GM12878 (cell line): ENCODE measurements at regions not wholly inside any gene's neighbourhood (a gene's known extent, or its start where the extent isn't known, plus 50 kb on each side); places are given as distances from the start of the nearest gene placed in this dataset.

ENCODE experiments used
- ATAC-seq: fragments of 200-7000 bp; cut with Tn5 transposase; 3 replicates; pipeline ENCODE4 v1.9.1; 2020; ENCODE audit warnings: mild to moderate bottlenecking, moderate library complexity
- BruUV-seq: library from RNA; stranded (reverse); fragments of 400-500 nt; replicated peaks from 2 replicates; lab custom pipeline; 2021; lab: Mats Ljungman, UMichigan
- CTCF ChIA-PET: fragments of 300-600 bp; sonication (Branson Sonifier 250); formaldehyde crosslinking; extraction: SDS; loops from one replicate; lab custom pipeline; 2021; ENCODE audit warnings: inconsistent platforms; lab: Yijun Ruan, JAX
- POLR2A ChIA-PET: fragments of 350-600 bp; formaldehyde crosslinking; extraction: SDS; loops from one replicate; lab custom pipeline; 2021; ENCODE audit warnings: inconsistent platforms; lab: Charles Lee
- RAD21 ChIA-PET: fragments of 300-600 bp; sonication (Branson Sonifier 250); formaldehyde crosslinking; loops from one replicate; lab custom pipeline; 2023; ENCODE audit warnings: antibody characterized with exemption; ENCODE audit not compliant: unreplicated experiment; lab: Charles Lee
- SMC1A ChIA-PET: fragments of 300-600 bp; sonication (Branson Sonifier 250); formaldehyde crosslinking; loops from one replicate; lab custom pipeline; 2023; ENCODE audit not compliant: unreplicated experiment, uncharacterized antibody; lab: Charles Lee
- DNase-seq: peaks from one replicate; pipeline ENCODE4 v3.0.0-alpha.2; 2011; ENCODE audit warnings: low read depth, low spot score
- FAIRE-seq: peaks from 3 replicates; lab custom pipeline; 2011; peaks lifted over from hg19 to GRCh38; lab: Jason Lieb, UNC
- H2AFZ ChIP-seq: 2 replicates; pipeline ENCODE4 v1.6.0; 2011; ENCODE audit warnings: low read depth, low read length, control low read depth; ENCODE audit not compliant: control insufficient read depth
- H3K27ac ChIP-seq: 2 replicates; pipeline ENCODE4 v1.5.1; 2011; ENCODE audit warnings: control low read depth; ENCODE audit not compliant: control insufficient read depth, insufficient read depth
- H3K27me3 ChIP-seq, 2 experiments: replicated peaks in 1 of 2; 2 replicates each; pipeline versions ENCODE4 v1.6.0 to v1.6.1; 2011; ENCODE audit warnings: low read length in 1 of 2; ENCODE audit not compliant: control insufficient read depth in 2 of 2, insufficient read depth in 2 of 2
- H3K36me3 ChIP-seq, 2 experiments: 2 replicates each; pipeline ENCODE4 v1.5.1; 2011; ENCODE audit warnings: low read length in 1 of 2; ENCODE audit not compliant: control insufficient read depth in 2 of 2, insufficient read depth in 2 of 2
- H3K4me1 ChIP-seq: 2 replicates; pipeline ENCODE4 v1.6.1; 2011; ENCODE audit warnings: mild to moderate bottlenecking, low read length, moderate library complexity, mixed read lengths; ENCODE audit not compliant: control insufficient read depth, insufficient read depth
- H3K4me2 ChIP-seq: 2 replicates; pipeline ENCODE4 v1.6.0; 2011; ENCODE audit warnings: control low read depth; ENCODE audit not compliant: control insufficient read depth, insufficient read depth
- H3K4me3 ChIP-seq: fragments of 200-600 bp; sonication (generic); 2 replicates; pipeline ENCODE4 v1.5.1; 2016
- H3K79me2 ChIP-seq: 2 replicates; pipeline ENCODE4 v1.6.0; 2011; ENCODE audit warnings: low read length; ENCODE audit not compliant: control insufficient read depth, insufficient read depth
- H3K9ac ChIP-seq: 2 replicates; pipeline ENCODE4 v1.8.0; 2011; ENCODE audit warnings: low read length, control low read depth, mixed read lengths; ENCODE audit not compliant: control insufficient read depth, insufficient read depth
- H3K9me3 ChIP-seq: replicated peaks from 3 replicates; pipeline ENCODE4 v1.5.1; 2011; ENCODE audit warnings: mild to moderate bottlenecking, low read length; ENCODE audit not compliant: control insufficient read depth, insufficient read depth
- H4K20me1 ChIP-seq: 2 replicates; pipeline ENCODE4 v1.6.0; 2011; ENCODE audit not compliant: control insufficient read depth, insufficient read depth
- BACH1 ChIP-seq: fragments of 450-650 bp; IDR thresholded peaks from 2 replicates; pipeline ENCODE4 v1.6.1; 2017; ENCODE audit warnings: mild to moderate bottlenecking, borderline replicate concordance
- BRCA1 ChIP-seq: IDR thresholded peaks from 2 replicates; pipeline ENCODE4 v1.6.1; 2011; ENCODE audit warnings: low read depth, low read length, improper control_type of control experiment
- PBX3 ChIP-seq: IDR thresholded peaks from 2 replicates; pipeline ENCODE4 v1.6.1; 2011; ENCODE audit warnings: mild to moderate bottlenecking, low read depth, low read length, moderate library complexity; ENCODE audit not compliant: insufficient replicate concordance
- REST ChIP-seq: IDR thresholded peaks from 2 replicates; pipeline ENCODE4 v1.6.1; 2012; ENCODE audit warnings: mild to moderate bottlenecking, low read depth, low read length
- USF1 ChIP-seq: IDR thresholded peaks from 2 replicates; pipeline ENCODE4 v1.6.1; 2011; ENCODE audit warnings: borderline replicate concordance, low read depth, mild to moderate bottlenecking, moderate library complexity, mixed read lengths, low read length; ENCODE audit not compliant: insufficient read depth; ENCODE audit errors: extremely low read length
- USF2 ChIP-seq: IDR thresholded peaks from 2 replicates; pipeline ENCODE4 v1.6.1; 2011; ENCODE audit warnings: low read depth, low read length, improper control_type of control experiment, borderline replicate concordance
- WGBS: methylation state at CpG from one replicate; pipeline ENCODE4 v1.1.6; 2016; ENCODE audit warnings: low lambda C conversion rate; ENCODE audit not compliant: insufficient replicate concordance, insufficient coverage; ENCODE audit errors: missing lambda C conversion rate; 5-methylcytosine and 5-hydroxymethylcytosine counted together
- in situ Hi-C: fragments of 300-500 bp; cut with MboI; formaldehyde crosslinking; loops from 9 replicates; pipeline ENCODE4 v1.14.3; 2018; ENCODE audit warnings: mixed read lengths
- intact Hi-C: fragments of 100-400 bp; cut with micrococcal nuclease; formaldehyde crosslinking; loops from one replicate; pipeline ENCODE4 v1.14.2; 2022; ENCODE audit not compliant: unreplicated experiment

- Histone ChIP-seq H3K4me1 (no peaks in the 10 kb centered on the region), H3K79me2 (no peaks in the 10 kb centered on the region), H2AFZ (no peak overlapping the region), H3K27ac (no peak overlapping the region), H3K9ac (no peak overlapping the region), H3K9me3 (no peaks in the 10 kb centered on the region)
- no TSS peak for BruUV-seq
- POLR2A ChIA-PET: no interaction called here
- RAD21 ChIA-PET: no interaction called here
- SMC1A ChIA-PET: no interaction called here
- DNase-seq: no peak
- no peak for FAIRE-seq
- in situ Hi-C loops: no loop called here
- ATAC-seq: no peak
- intact Hi-C loops: no loop called here
- TF ChIP-seq REST: no peak
- TF ChIP-seq USF2: no peak
- TF ChIP-seq PBX3: no peak
- TF ChIP-seq BACH1: no peak
- TF ChIP-seq BRCA1: no peak
- TF ChIP-seq USF1: no peak
- TF ChIP-seq, all 136 proteins: peak for 0
- no peaks in the 10 kb centered on the region for H4K20me1 ChIP-seq
- H3K4me3 ChIP-seq: no peak overlapping the region
- CTCF ChIA-PET: no interaction called here
- H3K36me3 ChIP-seq: no peaks in the 10 kb centered on the region
- 17% methylated on average over 1 of the region's 1 CpG for WGBS
- H3K27me3 ChIP-seq: no peaks in the 10 kb centered on the region; a peak in 1 of 4 replicates
- H3K4me2 ChIP-seq: no peak overlapping the region
Observed at GRCh38 chr3:117235304-117235703, 525.7 kb downstream of the TUSC7 start.
